Putamen (tissue), 1 donor: ENCODE measurements at regions not wholly inside any gene's neighbourhood (a gene's known extent, or its start where the extent isn't known, plus 50 kb on each side); places are given as distances from the start of the nearest gene placed in this dataset.
A peak's percentile ranks its signal among the peaks of the same experiment; 100 is the strongest.

Source experiments
- DNase-seq: peaks from one replicate; pipeline ENCODE4 v3.0.0-alpha.2; 2016; ENCODE audit warnings: low spot score

- DNase-seq, result no peak
These were observed 334.0 kb downstream of the NUAK1 start for GRCh38 chr12:105804591-105805265.

GRCh38 chr12:105805730-105806399, 332.9 kb downstream of the NUAK1 start:
- DNase-seq, result no peak

- no peak for DNase-seq
These were observed 332.4 kb downstream of the NUAK1 start for GRCh38 chr12:105806400-105806770.

- DNase-seq, result peak; percentile 21
These were observed 326.4 kb downstream of the NUAK1 start for GRCh38 chr12:105812366-105812765.

- no peak for DNase-seq
These were observed 325.6 kb downstream of the NUAK1 start for GRCh38 chr12:105813201-105813600.

- no peak for DNase-seq
These were observed 324.5 kb downstream of the NUAK1 start for GRCh38 chr12:105814283-105814682.

- DNase-seq, result no peak
These were observed 319.2 kb downstream of the NUAK1 start for GRCh38 chr12:105819549-105819948.

- DNase-seq, result peak; percentile 23
These were observed 318.2 kb downstream of the NUAK1 start for GRCh38 chr12:105820429-105821125.

GRCh38 chr12:105822131-105823105, 316.3 kb downstream of the NUAK1 start:
- no peak for DNase-seq

- DNase-seq, result no peak
These were observed 314.9 kb downstream of the NUAK1 start for GRCh38 chr12:105823810-105824209.

GRCh38 chr12:105825141-105825540, 313.6 kb downstream of the NUAK1 start:
- DNase-seq, result no peak

GRCh38 chr12:105831372-105831771, 307.4 kb downstream of the NUAK1 start:
- no peak for DNase-seq

GRCh38 chr12:105832021-105832420, 306.7 kb downstream of the NUAK1 start:
- DNase-seq, result no peak

- no peak for DNase-seq
These were observed 305.9 kb downstream of the NUAK1 start for GRCh38 chr12:105832806-105833205.

- DNase-seq, result no peak
These were observed 304.3 kb downstream of the NUAK1 start for GRCh38 chr12:105834496-105834895.

GRCh38 chr12:105835580-105836241, 303.0 kb downstream of the NUAK1 start:
- DNase-seq, result no peak

- no peak for DNase-seq
These were observed 302.5 kb downstream of the NUAK1 start for GRCh38 chr12:105836242-105836622.

- no peak for DNase-seq
These were observed 299.1 kb downstream of the NUAK1 start for GRCh38 chr12:105839629-105840127.

- no peak for DNase-seq
These were observed 298.4 kb downstream of the NUAK1 start for GRCh38 chr12:105840384-105840783.

GRCh38 chr12:105841840-105842239, 296.9 kb downstream of the NUAK1 start:
- DNase-seq, result no peak

GRCh38 chr12:105843561-105843960, 295.2 kb downstream of the NUAK1 start:
- DNase-seq, result no peak
